Gastrocnemius medialis (tissue), 4 donors: ENCODE measurements at regions not wholly inside any gene's neighbourhood (a gene's known extent, or its start where the extent isn't known, plus 50 kb on each side); places are given as distances from the start of the nearest gene placed in this dataset.

Experiments
- ATAC-seq, 2 donors: fragments of 150-250 bp; one replicate each; pipeline ENCODE4 v1.9.1; 2016
- DNase-seq, 2 donors: peaks; one replicate each; pipeline ENCODE4 v3.0.0-alpha.2; 2019
- H3K27ac ChIP-seq, 4 donors: fragments of 200-600 bp; sonication (generic); 1 replicate in 1 of 4; 2 replicates in 3 of 4; pipeline ENCODE4 v1.5.1; 2016 to 2018; ENCODE audit warnings: mild to moderate bottlenecking in 2 of 4, moderate library complexity in 1 of 4
- H3K27me3 ChIP-seq, 3 donors: fragments of 200-600 bp; sonication (generic) in 2 of 3; 1 replicate in 1 of 3; 2 replicates in 2 of 3; pipeline versions ENCODE4 v1.5.1 to v1.6.0; 2016 to 2019; ENCODE audit warnings: mild to moderate bottlenecking in 1 of 3, moderate library complexity in 1 of 3
- H3K36me3 ChIP-seq, 2 donors: fragments of 200-600 bp; sonication (generic) in 1 of 2; one replicate each; pipeline ENCODE4 v1.5.1; 2017 to 2018
- H3K4me1 ChIP-seq, 2 donors: fragments of 200-600 bp; sonication (generic) in 1 of 2; one replicate each; pipeline ENCODE4 v1.5.1; 2016 to 2017; ENCODE audit warnings: mild to moderate bottlenecking in 2 of 2
- H3K4me3 ChIP-seq, 4 donors: fragments of 200-600 bp; sonication (generic) in 3 of 4; 1 replicate in 1 of 4; 2 replicates in 3 of 4; pipeline ENCODE4 v1.5.1; 2016 to 2019; ENCODE audit warnings: mild to moderate bottlenecking in 2 of 4
- H3K9me3 ChIP-seq, 3 donors: fragments of 200-600 bp; sonication (generic) in 2 of 3; 1 replicate in 1 of 3; 2 replicates in 2 of 3; pipeline ENCODE4 v1.5.1; 2016 to 2019
- CTCF ChIP-seq, 5 experiments: fragments of 450-650 bp in 3 of 5; fragments of 200-600 bp in 2 of 5; sonication (generic) in 2 of 5; IDR thresholded peaks in 4 of 5; conservative IDR thresholded peaks in 1 of 5; 1 replicate in 4 of 5; 2 replicates in 1 of 5; pipeline ENCODE4 v1.5.1; 2016 to 2019; ENCODE audit warnings: antibody characterized with exemption in 5 of 5, mild to moderate bottlenecking in 3 of 5, moderate library complexity in 3 of 5
- POLR2A ChIP-seq, 2 donors: fragments of 450-650 bp; IDR thresholded peaks; one replicate each; pipeline ENCODE4 v1.6.1; 2017; ENCODE audit warnings: antibody characterized with exemption in 2 of 2, mild to moderate bottlenecking in 2 of 2, moderate library complexity in 2 of 2
- in situ Hi-C, 4 donors: fragments of 200-750 bp; cut with MboI; loops; one replicate each; pipeline versions ENCODE4 v1.15.0 to v1.8.0; 2017; ENCODE audit warnings: low sequenced_read_pairs in 4 of 4
- intact Hi-C: fragments of 100-400 bp; cut with DNase I; formaldehyde crosslinking; loops from one replicate; pipeline ENCODE4 v1.15.1; 2023; ENCODE audit warnings: low total_unique reads

- in situ Hi-C loops (no loop called here), intact Hi-C loops (no loop called here)
- Histone ChIP-seq H3K36me3 (no peaks in the 10 kb centered on the region), H3K27ac (no peak overlapping the region), H3K9me3 (no peaks in the 10 kb centered on the region), H3K4me3 (no peak overlapping the region), H3K27me3 (no peaks in the 10 kb centered on the region), H3K4me1 (no peaks in the 10 kb centered on the region)
- DNase-seq (no peak), ATAC-seq (no peak)
- TF ChIP-seq CTCF (IDR thresholded peaks at IDR 0.05 in 4 of 5, conservative IDR thresholded peaks at IDR 0.05 in 1 of 5) = no peak
- no peak for TF ChIP-seq POLR2A (IDR thresholded peaks at IDR 0.05)
These were observed 165.1 kb downstream of the CENPC start for GRCh38 chr4:67380154-67380553.

GRCh38 chr4:67375291-67375690 lies 170.0 kb downstream of the CENPC start:
- Histone ChIP-seq H3K27ac (no peak overlapping the region), H3K9me3 (no peaks in the 10 kb centered on the region), H3K4me3 (no peak overlapping the region), H3K4me1 (no peaks in the 10 kb centered on the region), H3K27me3 (no peaks in the 10 kb centered on the region), H3K36me3 (no peaks in the 10 kb centered on the region)
- in situ Hi-C loops (no loop called here), intact Hi-C loops (no loop called here)
- TF ChIP-seq CTCF (IDR thresholded peaks at IDR 0.05 in 4 of 5, conservative IDR thresholded peaks at IDR 0.05 in 1 of 5) = no peak
- no peak for TF ChIP-seq POLR2A (IDR thresholded peaks at IDR 0.05)
- DNase-seq (no peak), ATAC-seq (no peak)

- Histone ChIP-seq H3K9me3 (no peaks in the 10 kb centered on the region), H3K4me1 (no peaks in the 10 kb centered on the region), H3K4me3 (no peak overlapping the region), H3K36me3 (no peaks in the 10 kb centered on the region), H3K27me3 (no peaks in the 10 kb centered on the region), H3K27ac (no peak overlapping the region)
- in situ Hi-C loops (no loop called here), intact Hi-C loops (no loop called here)
- ATAC-seq = no peak
- TF ChIP-seq CTCF (IDR thresholded peaks at IDR 0.05 in 4 of 5, conservative IDR thresholded peaks at IDR 0.05 in 1 of 5) (no peak), POLR2A (IDR thresholded peaks at IDR 0.05) (no peak)
- DNase-seq = no peak
These were observed 173.7 kb downstream of the CENPC start for GRCh38 chr4:67371615-67372014.

GRCh38 chr4:67366311-67366861 lies 178.9 kb downstream of the CENPC start:
- H3K4me1 ChIP-seq = no peaks in the 10 kb centered on the region
- no peaks in the 10 kb centered on the region for H3K27me3 ChIP-seq
- DNase-seq (no peak), ATAC-seq (no peak)
- no peak for TF ChIP-seq CTCF (IDR thresholded peaks at IDR 0.05 in 4 of 5, conservative IDR thresholded peaks at IDR 0.05 in 1 of 5)
- no peak for TF ChIP-seq POLR2A (IDR thresholded peaks at IDR 0.05)
- H3K4me3 ChIP-seq = no peak overlapping the region
- H3K27ac ChIP-seq = no peak overlapping the region
- intact Hi-C loops = no loop called here
- in situ Hi-C loops = no loop called here
- no peaks in the 10 kb centered on the region for H3K9me3 ChIP-seq
- H3K36me3 ChIP-seq = no peaks in the 10 kb centered on the region

GRCh38 chr4:67365661-67366245 lies 179.6 kb downstream of the CENPC start:
- no peak for TF ChIP-seq CTCF (IDR thresholded peaks at IDR 0.05 in 4 of 5, conservative IDR thresholded peaks at IDR 0.05 in 1 of 5)
- TF ChIP-seq POLR2A (IDR thresholded peaks at IDR 0.05) = no peak
- ATAC-seq (no peak), DNase-seq (no peak)
- no peak overlapping the region for H3K27ac ChIP-seq
- H3K36me3 ChIP-seq = no peaks in the 10 kb centered on the region
- H3K4me1 ChIP-seq = no peaks in the 10 kb centered on the region
- H3K27me3 ChIP-seq = no peaks in the 10 kb centered on the region
- intact Hi-C loops (no loop called here), in situ Hi-C loops (no loop called here)
- no peaks in the 10 kb centered on the region for H3K9me3 ChIP-seq
- no peak overlapping the region for H3K4me3 ChIP-seq
